Loucy (cell line): ENCODE measurements at regions not wholly inside any gene's neighbourhood (a gene's known extent, or its start where the extent isn't known, plus 50 kb on each side); places are given as distances from the start of the nearest gene placed in this dataset.

Experiments
- H2AFZ ChIP-seq: fragments of 200-600 bp; sonication (generic); 2 replicates; pipeline ENCODE4 v1.6.0; 2016; ENCODE audit warnings: antibody characterized with exemption, mild to moderate bottlenecking, low read length, moderate library complexity
- H3F3A ChIP-seq: fragments of 200-600 bp; 2 replicates; pipeline ENCODE4 v1.6.0; 2016; ENCODE audit warnings: antibody characterized with exemption, low read depth, mild to moderate bottlenecking
- H3K27me3 ChIP-seq: fragments of 200-600 bp; sonication (generic); 2 replicates; pipeline ENCODE4 v1.6.1; 2014; ENCODE audit warnings: low read length, mild to moderate bottlenecking; ENCODE audit not compliant: insufficient read depth, poor library complexity, severe bottlenecking
- H3K36me3 ChIP-seq: fragments of 200-600 bp; sonication (generic); 2 replicates; pipeline ENCODE4 v1.6.1; 2016; ENCODE audit warnings: low read length; ENCODE audit not compliant: insufficient read depth
- H3K4me1 ChIP-seq: fragments of 200-600 bp; sonication (generic); 2 replicates; pipeline ENCODE4 v1.5.1; 2014; ENCODE audit warnings: low read length, mild to moderate bottlenecking; ENCODE audit not compliant: insufficient read depth, poor library complexity, severe bottlenecking
- H3K4me2 ChIP-seq: fragments of 200-600 bp; sonication (generic); 2 replicates; pipeline ENCODE4 v1.6.0; 2014; ENCODE audit warnings: antibody characterized with exemption, low read length, low read depth, mild to moderate bottlenecking; ENCODE audit not compliant: poor library complexity, severe bottlenecking
- H3K4me3 ChIP-seq: fragments of 200-600 bp; sonication (generic); 2 replicates; pipeline ENCODE4 v1.5.1; 2014; ENCODE audit warnings: low read length, mild to moderate bottlenecking, mixed read lengths; ENCODE audit not compliant: poor library complexity, severe bottlenecking
- H3K79me2 ChIP-seq: fragments of 200-600 bp; sonication (generic); 2 replicates; pipeline ENCODE4 v1.6.1; 2014; ENCODE audit warnings: low read length; ENCODE audit not compliant: insufficient read depth
- H3K9ac ChIP-seq: fragments of 200-600 bp; sonication (generic); 2 replicates; pipeline ENCODE4 v1.6.0; 2014; ENCODE audit warnings: mild to moderate bottlenecking, low read depth, low read length, moderate library complexity; ENCODE audit not compliant: poor library complexity, severe bottlenecking
- H3K9me2 ChIP-seq: fragments of 200-600 bp; sonication (generic); replicated peaks from 2 replicates; pipeline ENCODE4 v1.6.1; 2016; ENCODE audit warnings: low read depth, low read length, mixed read lengths
- H3K9me3 ChIP-seq: fragments of 200-600 bp; sonication (generic); 2 replicates; pipeline ENCODE4 v1.6.1; 2014; ENCODE audit warnings: mild to moderate bottlenecking, antibody characterized with exemption, low read length, low read depth; ENCODE audit not compliant: insufficient read depth
- H4K20me1 ChIP-seq: fragments of 200-600 bp; sonication (generic); 2 replicates; pipeline ENCODE4 v1.6.0; 2014; ENCODE audit warnings: antibody characterized with exemption, low read length, mild to moderate bottlenecking; ENCODE audit not compliant: insufficient read depth, poor library complexity, severe bottlenecking
- CTCF ChIP-seq: fragments of 200-600 bp; sonication (generic); conservative IDR thresholded peaks from 2 replicates; pipeline ENCODE4 v1.5.1; 2014; ENCODE audit warnings: mild to moderate bottlenecking, antibody characterized with exemption, low read length
- EZH2phosphoT487 ChIP-seq: fragments of 200-600 bp; IDR thresholded peaks from 2 replicates; pipeline ENCODE4 v1.6.1; 2018; ENCODE audit warnings: antibody characterized with exemption, mild to moderate bottlenecking, moderate library complexity, borderline replicate concordance

- H4K20me1 ChIP-seq: no peaks in the 10 kb centered on the region
- no peaks in the 10 kb centered on the region for H3F3A ChIP-seq
- no peaks in the 10 kb centered on the region for H3K9me3 ChIP-seq
- no peaks in the 10 kb centered on the region for H3K36me3 ChIP-seq
- H3K4me3 ChIP-seq: no peak overlapping the region
- no peaks in the 10 kb centered on the region for H3K9me2 ChIP-seq
- H3K27me3 ChIP-seq: no peaks in the 10 kb centered on the region
- no peaks in the 10 kb centered on the region for H3K79me2 ChIP-seq
- H3K4me1 ChIP-seq: no peaks in the 10 kb centered on the region
- no peak overlapping the region for H3K9ac ChIP-seq
- H2AFZ ChIP-seq: no peak overlapping the region
- TF ChIP-seq CTCF (no peak), EZH2phosphoT487 (no peak)
- H3K4me2 ChIP-seq: no peak overlapping the region
Measured at GRCh38 chr1:115214098-115214497, 124.0 kb downstream of the NGF start.

GRCh38 chr1:115213130-115213529, 123.8 kb upstream of the TSPAN2 start:
- Histone ChIP-seq H3K9me3 (no peaks in the 10 kb centered on the region), H3K4me1 (no peaks in the 10 kb centered on the region), H3K79me2 (no peaks in the 10 kb centered on the region), H3K27me3 (no peaks in the 10 kb centered on the region), H3K36me3 (no peaks in the 10 kb centered on the region), H3K9me2 (no peaks in the 10 kb centered on the region), H3K9ac (no peak overlapping the region), H3F3A (no peaks in the 10 kb centered on the region), H2AFZ (no peak overlapping the region), H3K4me2 (no peak overlapping the region), H3K4me3 (no peak overlapping the region), H4K20me1 (no peaks in the 10 kb centered on the region)
- TF ChIP-seq EZH2phosphoT487 (no peak), CTCF (no peak)

GRCh38 chr1:115211071-115211745, 121.9 kb upstream of the TSPAN2 start:
- no peak overlapping the region for H3K4me2 ChIP-seq
- no peaks in the 10 kb centered on the region for H3K9me3 ChIP-seq
- no peaks in the 10 kb centered on the region for H3K9me2 ChIP-seq
- H3K36me3 ChIP-seq: no peaks in the 10 kb centered on the region
- H3K79me2 ChIP-seq: no peaks in the 10 kb centered on the region
- H3K27me3 ChIP-seq: no peaks in the 10 kb centered on the region
- no peaks in the 10 kb centered on the region for H3F3A ChIP-seq
- no peaks in the 10 kb centered on the region for H4K20me1 ChIP-seq
- no peak overlapping the region for H3K4me3 ChIP-seq
- H2AFZ ChIP-seq: no peak overlapping the region
- no peaks in the 10 kb centered on the region for H3K4me1 ChIP-seq
- TF ChIP-seq EZH2phosphoT487: no peak
- no peak overlapping the region for H3K9ac ChIP-seq

GRCh38 chr1:115210302-115210711, 121.0 kb upstream of the TSPAN2 start:
- H3K4me1 ChIP-seq: no peaks in the 10 kb centered on the region
- no peaks in the 10 kb centered on the region for H4K20me1 ChIP-seq
- no peak overlapping the region for H2AFZ ChIP-seq
- no peaks in the 10 kb centered on the region for H3F3A ChIP-seq
- no peaks in the 10 kb centered on the region for H3K36me3 ChIP-seq
- no peak overlapping the region for H3K9ac ChIP-seq
- no peak for TF ChIP-seq CTCF
- TF ChIP-seq EZH2phosphoT487: no peak
- no peaks in the 10 kb centered on the region for H3K27me3 ChIP-seq
- H3K9me2 ChIP-seq: no peaks in the 10 kb centered on the region
- no peaks in the 10 kb centered on the region for H3K79me2 ChIP-seq
- no peak overlapping the region for H3K4me3 ChIP-seq
- no peaks in the 10 kb centered on the region for H3K9me3 ChIP-seq
- H3K4me2 ChIP-seq: no peak overlapping the region
